HG02588 (cell line): ENCODE measurements at regions not wholly inside any gene's neighbourhood (a gene's known extent, or its start where the extent isn't known, plus 50 kb on each side); places are given as distances from the start of the nearest gene placed in this dataset.
A peak's percentile ranks its signal among the peaks of the same experiment; 100 is the strongest.

ENCODE experiments used
- ATAC-seq: cut with Tn5 transposase; IDR thresholded peaks from one replicate; pipeline ENCODE4 v1.9.1; 2021; ENCODE audit warnings: mild to moderate bottlenecking, moderate library complexity; ENCODE audit not compliant: unreplicated experiment

DNA sequence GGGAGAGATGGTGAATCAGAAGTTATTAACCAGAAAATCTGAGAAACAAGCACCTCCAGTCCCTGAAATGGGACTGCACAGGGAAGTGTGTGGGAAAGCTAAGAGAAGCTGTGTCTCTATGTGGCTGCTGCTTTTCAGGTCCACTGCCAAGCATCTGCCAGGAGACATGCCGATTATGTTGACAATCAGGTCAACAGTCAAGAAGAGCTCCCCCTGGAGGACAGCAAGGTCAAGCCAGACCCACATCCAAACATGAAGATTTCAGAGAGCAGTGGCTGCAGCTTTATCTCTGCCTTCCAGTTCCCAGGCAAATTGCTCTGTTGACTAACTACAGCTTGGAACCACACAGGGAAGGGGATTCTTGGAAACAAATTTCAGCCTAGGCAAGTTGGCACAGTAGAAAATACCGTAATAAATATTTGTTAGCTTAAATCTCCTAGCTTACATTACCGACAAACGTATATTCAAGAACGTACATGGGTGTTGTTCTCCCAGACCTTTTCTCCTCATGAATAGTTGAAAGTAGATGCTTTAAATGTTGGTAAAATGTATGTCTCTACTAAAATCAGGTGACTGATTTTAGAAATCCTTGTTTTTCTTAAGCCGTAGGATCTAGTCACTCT is 394.5 kb upstream of the RARB start:
- ATAC-seq, result peak; percentile 75

DNA sequence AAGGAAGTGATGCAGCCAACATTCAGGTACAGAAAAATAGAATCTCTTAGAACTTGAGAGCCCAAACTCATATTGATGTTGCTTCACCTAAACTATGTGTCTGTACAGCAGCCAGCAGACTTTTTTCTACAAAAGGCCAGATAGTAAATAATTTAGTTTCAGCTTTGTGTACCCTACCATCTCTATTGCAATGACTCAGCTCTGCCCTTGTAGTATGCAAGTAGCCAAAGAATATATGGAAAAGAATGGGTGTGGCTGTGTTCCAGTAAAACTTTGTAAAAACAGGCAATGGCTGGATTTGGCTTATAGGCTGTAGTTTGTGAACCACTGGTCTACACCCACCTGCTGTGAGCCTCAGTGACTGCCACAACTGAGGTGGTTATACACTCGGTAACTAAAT is 392.5 kb upstream of the RARB start:
- no peak for ATAC-seq

DNA sequence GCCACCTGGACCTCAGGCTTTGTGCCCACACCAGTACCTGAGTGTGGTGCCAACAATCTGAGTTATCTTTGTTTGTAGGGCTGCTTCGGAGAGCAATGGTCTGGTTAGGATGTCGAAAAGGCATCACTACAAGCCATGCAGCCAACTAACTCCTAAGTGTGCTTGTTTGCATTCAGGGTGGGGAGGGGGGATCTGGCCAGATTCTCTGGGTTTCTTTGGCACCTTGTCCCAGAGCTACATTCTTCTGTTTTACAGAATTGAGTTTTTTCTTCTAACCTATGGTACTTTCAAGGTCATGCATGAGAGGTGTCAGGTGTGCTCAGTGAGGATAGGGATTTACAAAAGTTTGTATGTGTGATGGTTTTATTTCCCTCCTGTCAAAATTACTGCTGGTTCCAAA is 391.4 kb upstream of the RARB start:
- no peak for ATAC-seq

DNA sequence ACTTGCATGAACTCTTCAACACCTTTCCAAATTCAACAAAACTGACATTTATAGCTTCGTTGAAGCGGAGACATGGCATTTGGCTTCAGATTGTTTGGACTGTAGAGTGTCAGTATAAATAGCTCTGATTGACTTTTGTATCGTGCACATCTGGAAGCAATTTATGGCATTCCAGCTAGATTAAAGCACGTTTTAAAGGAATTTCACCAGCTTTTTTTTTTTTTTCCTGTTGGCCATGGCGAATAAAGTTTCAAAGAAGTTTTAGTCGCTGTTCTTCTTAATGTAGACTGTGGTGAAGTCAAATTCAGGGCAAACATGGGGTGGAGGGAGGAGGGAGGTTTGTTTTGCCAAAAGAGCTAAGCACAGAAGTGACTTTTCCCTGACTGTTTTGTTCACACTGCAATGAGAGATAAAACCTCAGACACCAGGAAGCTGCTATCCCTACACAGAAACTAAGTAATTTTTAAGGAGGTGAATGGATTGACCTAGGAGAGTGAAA is 391.0 kb upstream of the RARB start:
- ATAC-seq, result no peak

DNA sequence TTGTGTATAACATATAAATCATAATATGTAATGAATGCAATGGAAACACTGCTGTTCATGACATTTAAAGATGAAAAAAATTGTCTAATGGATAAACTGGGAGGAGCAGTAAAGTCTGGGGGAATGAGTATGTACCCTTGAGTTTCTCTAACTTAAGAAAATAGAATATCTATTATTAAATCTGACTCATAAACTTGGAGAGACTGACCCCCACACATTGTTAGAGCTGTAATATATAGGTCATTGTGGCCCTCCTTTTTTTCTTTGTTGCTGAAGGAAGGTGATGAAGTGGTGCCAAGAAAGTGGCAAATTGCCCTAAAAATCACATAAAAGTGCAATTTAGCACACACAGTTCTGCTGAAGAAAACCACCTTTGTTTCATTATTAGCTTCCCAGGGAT is 389.8 kb upstream of the RARB start:
- ATAC-seq, result no peak

DNA sequence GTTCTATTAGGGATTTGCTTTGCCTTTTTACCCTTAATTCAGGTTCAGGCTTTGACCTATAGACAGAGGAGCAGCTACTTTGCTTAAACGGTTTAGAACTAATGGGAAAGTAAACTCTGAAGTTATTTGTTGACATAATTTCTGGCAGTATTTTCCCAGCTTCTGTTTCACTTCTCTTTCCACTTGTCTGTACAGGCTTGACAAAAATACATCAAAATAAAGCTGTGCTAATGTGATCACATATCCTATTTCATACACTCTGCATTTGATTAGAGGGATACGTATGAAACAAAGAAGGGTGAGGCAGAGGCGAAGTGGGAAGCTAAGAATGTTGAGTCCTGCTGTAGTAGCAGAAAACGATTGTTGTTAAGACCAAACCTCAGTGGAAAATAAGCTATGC is 389.1 kb upstream of the RARB start:
- no peak for ATAC-seq

DNA sequence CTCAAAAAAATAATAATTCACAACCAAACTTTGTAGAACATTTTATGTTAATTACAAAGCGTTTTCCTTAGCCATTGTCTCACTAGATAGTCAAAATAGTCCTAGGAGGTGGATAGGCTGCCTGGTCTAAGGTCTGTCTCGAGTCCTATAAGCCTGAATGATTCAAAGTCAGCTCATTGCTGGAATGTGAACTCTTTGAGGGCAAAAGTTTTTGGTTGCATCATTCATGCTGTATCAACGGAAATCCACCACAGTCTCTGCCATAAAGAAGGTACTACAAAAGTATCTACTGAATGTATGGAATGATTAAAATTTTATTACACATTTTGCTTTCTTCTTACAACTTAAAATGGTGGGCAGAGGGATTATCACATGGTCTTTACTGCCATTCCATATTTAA is 387.3 kb upstream of the RARB start:
- ATAC-seq, result no peak

DNA sequence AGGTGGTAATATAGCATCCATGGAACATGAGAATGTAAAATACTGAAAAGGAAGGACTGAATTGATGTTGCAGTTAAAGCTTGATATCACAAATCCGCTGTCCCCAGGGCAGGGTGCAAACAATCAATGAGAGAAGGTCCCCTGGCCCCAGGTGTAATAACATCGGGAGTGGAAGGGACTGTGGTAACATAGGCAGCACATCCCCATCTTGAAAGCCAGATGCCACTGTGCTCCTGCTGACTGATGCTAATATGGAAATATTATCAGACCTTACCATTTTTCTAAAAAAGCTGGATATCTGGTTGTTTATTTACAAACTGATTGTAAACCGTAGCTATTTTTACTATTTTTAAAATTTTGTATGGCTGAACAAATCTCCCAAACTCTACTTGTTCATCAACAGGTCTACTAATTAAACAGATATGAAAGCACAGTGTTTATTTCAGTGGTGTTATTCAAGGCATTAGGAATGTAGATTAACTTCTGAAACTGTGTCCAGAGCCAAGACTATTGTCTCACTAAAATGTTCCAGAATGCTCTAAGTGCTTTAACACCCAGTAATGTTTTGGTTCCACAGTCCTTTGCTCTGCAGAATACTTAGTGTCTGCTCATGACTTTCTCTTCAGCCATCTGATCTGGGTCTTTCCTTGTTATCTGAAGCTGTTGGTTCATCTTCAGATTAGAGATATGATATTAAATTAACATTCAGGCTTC is 386.0 kb upstream of the RARB start:
- no peak for ATAC-seq

DNA sequence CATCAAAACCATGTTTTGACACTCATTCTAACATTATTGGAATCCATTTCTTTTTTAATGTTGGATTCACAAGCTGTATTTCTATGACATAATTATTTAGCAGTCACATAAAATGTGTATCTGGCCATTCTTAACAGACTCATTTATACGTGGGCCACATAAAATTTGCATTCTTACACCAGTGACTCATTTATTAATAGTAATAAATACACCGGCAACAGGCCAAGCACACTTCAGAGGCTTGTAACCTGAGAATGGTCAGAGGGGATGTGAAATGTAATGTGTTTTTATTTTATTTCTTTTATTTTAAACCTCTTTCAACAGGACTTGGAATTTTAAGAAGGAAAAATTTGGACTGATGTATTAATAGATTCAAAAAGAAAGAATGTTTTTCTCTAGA is 384.9 kb upstream of the RARB start:
- ATAC-seq, result no peak

DNA sequence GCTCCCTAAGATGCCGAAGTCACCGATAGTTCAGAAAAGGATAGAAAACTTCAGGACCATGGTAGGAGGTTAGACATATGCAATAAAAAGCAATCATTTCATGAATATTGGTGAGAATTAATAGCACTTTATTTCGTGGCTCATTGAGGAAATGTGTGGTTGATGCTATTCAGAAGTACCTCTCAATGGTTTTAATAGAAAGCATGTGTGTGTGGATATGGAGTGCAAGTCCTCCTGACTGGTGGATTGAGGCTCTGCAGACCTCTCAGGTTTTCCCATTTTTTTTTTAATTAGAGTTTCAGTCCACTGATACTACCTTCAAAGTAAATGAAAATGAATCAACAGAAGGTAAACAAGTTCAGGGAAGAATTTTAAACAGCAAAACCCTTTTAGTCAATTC is 384.3 kb upstream of the RARB start:
- ATAC-seq, result no peak

DNA sequence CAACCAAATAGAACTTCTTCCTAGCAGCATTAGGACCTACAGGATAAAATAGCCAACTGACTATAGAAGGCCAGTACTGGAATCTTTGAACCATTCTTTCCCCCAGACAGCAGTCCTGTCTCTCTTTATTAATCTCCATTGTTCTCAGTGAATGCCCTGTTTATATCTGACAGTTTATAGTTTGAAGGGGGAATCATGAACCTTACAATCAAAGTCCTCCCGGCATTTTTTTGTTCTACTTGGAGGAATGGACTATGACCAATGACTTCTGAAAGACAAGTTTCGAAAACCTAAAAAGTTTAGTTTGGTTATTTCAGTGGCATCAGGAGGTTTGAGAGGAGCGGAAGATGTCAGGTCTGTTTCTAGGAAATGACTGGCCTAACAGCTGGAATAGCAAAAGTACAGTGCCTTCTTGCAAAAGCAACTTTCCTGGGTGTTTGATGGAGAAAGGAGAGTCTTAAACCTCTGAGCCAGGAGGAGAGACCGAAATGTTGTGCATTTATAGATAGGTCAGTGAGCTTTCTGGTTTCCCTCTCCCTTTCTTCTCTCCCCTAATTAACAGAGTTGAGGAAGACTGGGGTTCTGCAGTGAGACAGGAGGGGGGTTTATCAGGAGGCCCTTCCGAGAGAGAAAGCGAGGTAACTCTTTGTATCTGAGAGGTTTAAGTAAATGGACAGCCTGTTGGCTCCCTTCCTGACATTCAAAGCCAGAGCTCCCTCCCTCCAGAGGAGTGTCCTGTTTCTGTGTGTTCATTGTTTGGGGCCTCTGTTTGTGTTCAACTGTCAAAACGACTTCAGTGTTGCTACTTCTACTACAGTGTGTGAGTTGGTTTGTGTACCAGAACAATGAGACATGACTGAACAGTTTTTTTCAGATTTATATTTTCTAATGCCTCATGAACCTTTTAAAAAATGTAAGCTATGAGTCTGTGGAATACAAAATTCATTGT is 383.0 kb upstream of the RARB start:
- no peak for ATAC-seq

DNA sequence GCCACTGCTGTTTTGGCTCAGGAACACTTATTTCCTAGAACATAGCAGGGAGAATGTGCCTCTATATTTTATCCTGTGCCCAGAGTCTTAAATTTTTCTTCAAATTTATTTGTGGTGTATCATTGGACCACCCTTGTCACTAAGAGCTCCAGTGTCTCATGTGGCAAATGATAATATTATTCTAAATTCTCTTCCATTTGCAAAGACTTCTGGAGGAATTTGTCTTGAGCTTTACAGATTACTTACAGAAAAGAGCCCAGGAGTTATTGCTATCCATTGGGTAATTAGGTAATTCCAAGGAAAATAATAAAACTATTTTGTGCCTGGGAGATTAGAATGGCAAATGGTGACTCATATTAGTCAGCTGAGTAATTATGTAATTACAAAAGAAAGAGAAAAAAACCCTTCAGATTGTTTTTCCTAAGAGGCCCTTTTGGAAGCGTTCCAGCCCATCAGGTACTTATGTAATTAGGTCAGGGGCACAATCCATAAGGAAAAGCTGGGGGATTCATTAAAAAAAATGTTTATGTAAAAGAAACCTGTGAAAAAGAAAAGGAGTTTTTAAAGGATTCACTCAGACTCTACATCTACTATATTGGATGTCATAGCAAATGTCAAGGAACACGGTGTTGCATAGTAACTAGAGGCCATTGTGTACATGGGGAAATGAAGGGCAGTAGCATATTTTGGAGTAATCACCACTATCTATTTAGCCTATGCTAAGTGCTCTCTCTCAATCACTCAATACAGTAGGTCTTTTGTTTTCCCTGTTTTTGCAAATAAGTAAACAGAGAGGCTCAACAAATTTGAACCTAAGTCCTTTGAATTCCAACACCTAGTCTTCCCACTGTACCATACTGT is 380.9 kb upstream of the RARB start:
- ATAC-seq, result no peak

DNA sequence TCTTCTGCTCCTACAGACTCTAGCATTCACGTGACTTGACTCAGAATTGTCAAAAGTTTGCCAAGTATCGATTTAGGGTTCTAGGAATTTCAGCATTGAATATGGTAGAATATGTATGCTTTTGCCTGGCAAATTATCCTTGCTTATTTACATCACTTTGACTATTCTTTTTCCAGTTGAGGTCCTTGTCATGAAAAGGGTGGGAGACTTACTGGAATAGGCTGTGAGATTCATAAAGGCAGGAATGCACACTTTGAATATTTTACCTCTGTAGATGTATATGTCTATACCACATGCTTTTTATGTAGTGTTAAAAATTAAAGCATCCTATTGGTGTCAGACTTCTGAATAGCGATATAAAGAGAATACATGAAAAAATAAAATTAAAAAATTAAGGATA is 378.8 kb upstream of the RARB start:
- ATAC-seq, result no peak

DNA sequence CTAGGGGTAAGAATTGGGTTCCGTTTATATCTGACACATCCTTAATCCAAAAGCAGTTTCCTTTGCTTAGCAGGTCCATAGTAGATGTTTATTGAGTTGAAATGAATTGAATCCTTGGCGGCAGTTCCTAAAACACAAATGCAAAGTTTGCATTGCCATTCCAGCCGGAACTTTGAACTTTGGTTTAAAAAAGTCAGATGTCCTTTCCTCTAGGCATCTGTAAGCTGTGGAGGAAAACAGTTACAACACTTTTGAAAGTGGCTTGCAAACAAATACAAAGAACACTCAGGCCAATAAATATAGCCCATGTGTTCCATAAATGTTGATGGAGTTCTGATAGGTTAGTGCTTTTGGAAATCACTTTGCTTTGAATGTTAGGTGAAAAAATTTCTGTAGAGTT is 374.7 kb upstream of the RARB start:
- no peak for ATAC-seq

DNA sequence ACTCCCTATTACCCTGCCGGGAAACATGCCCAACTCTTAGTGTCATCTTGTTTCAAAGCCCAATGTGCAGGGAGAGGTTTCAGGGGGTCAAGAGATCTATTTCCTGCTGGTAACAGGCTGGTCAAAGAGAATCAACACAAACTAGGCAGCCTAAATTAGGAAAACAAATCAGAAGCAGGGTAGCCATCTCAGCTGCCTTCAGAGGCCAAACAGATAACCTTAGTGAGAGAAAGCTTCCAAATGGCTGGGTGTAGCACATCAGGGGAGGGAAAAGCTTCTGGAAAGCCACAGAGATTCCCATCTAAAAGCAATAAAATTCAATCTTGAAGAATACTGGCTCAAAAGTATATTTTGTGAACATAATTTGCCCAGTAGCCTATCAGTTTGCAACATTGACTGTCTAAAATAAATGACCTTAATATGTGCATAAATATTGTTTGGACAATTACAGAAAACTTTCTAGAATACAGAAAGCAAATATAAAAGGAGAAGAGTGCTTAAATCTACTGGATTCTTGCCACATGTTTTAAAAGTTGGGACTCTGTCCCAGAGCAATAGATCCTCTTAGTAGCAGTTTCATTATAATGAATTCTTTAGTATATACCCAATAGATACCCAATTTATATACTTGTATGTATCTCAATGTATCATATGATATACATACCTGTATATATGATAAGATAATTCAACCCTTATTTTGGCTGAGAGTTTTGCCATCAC is 371.9 kb upstream of the RARB start:
- ATAC-seq, result no peak

DNA sequence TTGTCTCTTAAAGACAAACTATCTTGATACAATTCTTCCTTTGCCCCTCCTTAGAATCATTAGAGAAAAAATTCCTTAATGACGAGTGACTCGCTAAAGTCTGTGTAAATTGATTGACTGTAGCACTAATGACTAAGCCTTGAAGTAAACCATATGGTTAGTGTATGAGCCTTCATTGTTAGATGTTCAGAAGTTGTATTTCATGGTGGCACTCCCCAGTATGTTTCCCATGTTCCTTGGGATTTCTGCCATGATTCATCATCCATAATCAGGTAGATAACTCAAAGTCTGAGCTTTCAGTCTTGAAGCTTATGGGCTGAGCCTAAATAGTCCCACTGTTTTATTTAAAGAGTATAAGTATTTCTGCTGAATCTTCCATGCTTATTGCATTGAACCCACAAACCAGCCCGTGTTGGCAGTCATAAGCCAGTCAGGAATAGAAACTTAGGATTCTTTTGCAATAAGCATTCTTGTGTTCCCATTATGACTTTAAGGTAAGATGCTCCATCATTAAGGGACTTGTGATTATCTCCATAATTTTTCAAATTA is 371.2 kb upstream of the RARB start:
- ATAC-seq, result no peak

DNA sequence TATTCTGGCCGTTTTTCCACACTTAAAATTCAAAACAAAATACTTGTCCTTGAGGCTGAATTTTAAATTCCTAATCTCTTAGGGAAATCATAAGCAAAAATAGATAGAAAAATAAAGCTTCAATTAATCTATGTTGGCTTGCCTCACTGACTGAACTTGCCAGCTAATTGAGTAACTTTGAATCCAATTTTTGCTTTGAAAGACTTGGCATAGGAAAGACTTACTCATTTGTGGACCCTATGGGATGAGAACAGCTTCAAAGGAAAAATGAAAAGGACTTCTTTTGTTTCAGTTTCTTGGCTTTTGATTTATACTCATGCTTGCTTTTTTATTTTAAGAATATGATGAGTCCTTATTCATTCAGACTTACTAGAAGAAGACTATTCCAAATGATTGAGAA is 370.7 kb upstream of the RARB start:
- no peak for ATAC-seq

DNA sequence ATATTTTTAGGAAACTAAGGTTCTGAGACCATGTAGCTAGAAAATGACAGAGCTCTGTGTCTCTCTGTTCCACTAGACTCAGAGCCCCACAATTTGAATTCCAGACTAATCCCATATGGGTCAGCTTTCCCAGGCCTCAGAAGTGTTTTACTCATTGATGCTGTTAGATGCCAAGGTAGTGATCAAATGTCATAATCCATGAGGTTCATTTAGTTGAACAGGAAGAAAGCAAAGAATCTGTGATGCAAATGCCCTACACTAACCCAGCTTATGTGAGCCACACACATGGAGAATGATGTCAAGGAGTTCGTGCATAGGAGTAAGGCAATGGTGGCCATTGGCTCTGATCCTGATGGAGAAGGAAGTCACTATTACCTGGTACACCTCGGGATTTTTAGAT is 363.4 kb upstream of the RARB start:
- no peak for ATAC-seq

DNA sequence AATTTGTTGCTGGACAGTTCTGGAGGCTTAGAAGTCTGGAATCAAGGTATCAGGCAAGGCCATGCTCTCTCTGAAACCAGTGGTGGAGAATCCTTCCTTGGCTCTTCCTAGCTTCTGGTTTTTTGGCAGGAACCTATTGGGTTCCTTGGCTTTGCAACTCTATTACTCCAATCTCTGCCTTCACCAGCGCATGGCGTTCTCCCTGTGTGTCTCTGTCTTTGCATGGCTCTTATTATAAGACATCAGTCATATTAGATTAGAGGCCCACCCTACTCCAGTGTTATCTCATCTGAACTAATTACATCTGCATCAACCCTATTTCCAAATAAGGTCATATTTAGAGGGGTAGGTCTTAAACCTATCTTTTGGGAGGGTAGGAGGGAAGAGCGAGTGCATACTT is 358.1 kb upstream of the RARB start:
- no peak for ATAC-seq

DNA sequence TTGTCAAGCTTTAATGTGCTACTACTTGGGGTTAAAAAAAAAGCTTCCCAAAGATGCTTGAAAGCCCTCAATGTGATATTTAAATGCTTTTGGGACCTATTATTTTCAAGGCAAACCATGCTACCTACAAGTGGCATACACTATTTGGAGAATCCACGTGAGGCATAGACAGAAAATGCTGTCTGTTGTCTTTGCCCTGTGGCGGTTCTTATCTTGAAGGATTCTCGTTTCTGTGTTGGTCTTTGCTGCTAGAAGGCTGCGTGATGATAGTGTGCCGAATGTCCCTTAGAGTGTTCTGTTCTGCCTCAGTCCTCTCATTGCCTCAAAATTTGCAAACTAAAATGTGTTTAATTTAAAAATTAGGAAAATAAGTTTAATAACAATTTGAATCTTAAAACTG is 356.2 kb upstream of the RARB start:
- ATAC-seq, result no peak
